ENCODE measurements at regions not wholly inside any gene's neighbourhood (a gene's known extent, or its start where the extent isn't known, plus 50 kb on each side); places are given as distances from the start of the nearest gene placed in this dataset.

DNA sequence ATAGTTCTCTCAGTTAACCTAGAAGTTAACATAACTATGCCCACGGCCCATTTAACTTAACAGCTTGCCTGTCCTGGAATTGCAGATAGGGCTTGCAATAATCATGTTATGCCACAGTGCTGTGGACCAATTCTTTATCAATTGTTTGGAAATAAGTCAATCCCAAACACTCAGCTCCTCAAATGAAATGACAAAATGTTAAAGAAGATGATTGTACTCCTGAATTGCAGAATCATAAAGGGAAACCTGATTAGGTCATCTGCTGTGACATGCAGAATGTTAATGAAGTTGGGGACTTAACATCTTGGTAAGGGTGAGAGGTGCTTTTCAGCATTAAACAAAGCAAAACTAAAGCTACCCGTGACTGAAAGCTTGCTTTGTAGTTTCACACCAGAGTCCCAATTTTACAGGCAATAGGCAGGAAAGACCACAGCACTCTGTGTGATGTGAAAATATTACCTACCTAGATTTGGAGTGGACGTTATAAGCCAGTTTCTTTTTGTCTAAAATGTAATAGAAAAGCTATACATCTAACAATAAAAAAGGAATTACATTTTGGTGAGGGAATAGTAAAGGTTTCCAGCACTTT, 364.0 kb downstream of the GPD2 start:
- DNase-seq (ENCODE audit: low read depth in 2 of 2): no peak
- TF ChIP-seq, protein P1, sequence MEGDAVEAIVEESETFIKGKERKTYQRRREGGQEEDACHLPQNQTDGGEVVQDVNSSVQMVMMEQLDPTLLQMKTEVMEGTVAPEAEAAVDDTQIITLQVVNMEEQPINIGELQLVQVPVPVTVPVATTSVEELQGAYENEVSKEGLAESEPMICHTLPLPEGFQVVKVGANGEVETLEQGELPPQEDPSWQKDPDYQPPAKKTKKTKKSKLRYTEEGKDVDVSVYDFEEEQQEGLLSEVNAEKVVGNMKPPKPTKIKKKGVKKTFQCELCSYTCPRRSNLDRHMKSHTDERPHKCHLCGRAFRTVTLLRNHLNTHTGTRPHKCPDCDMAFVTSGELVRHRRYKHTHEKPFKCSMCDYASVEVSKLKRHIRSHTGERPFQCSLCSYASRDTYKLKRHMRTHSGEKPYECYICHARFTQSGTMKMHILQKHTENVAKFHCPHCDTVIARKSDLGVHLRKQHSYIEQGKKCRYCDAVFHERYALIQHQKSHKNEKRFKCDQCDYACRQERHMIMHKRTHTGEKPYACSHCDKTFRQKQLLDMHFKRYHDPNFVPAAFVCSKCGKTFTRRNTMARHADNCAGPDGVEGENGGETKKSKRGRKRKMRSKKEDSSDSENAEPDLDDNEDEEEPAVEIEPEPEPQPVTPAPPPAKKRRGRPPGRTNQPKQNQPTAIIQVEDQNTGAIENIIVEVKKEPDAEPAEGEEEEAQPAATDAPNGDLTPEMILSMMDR (IDR thresholded peaks at IDR 0.05; ENCODE audit: low read depth, low read length): no peak
- H3K4me3 ChIP-seq (replicated peaks in 1 of 2; ENCODE audit: low read depth in 2 of 2, low read length in 2 of 2): no peak overlapping the region

DNA sequence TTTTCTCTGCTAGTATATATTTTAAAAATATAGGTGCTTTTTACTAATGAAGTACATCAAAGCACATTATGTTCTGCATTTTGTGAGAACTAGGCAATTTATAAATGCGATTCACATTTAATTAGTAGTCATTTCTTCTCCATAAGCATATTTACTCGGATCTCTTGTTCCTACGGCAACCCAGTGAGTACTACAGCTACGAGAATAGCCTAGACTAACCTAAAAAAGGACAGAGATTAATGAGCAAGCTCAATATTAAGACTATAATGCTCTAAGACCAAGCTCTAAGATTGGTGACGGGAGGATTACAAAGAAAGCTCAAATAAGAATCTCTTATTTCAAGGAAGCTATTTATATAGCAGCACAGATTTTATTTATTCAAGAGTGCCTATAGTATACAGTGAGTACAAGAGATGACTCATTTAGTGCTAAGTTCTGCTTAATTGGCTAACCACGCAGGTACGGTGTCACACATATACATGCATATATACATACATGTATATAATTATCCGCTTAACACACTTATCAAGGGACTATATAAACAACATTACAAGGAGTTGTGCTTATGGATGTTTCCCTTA, 364.7 kb downstream of the GPD2 start:
- DNase-seq (ENCODE audit: low read depth in 2 of 2): no peak
- TF ChIP-seq, protein P1 (IDR thresholded peaks at IDR 0.05; ENCODE audit: low read depth, low read length): no peak
- H3K4me3 ChIP-seq (replicated peaks in 1 of 2; ENCODE audit: low read depth in 2 of 2, low read length in 2 of 2): no peak overlapping the region

DNA sequence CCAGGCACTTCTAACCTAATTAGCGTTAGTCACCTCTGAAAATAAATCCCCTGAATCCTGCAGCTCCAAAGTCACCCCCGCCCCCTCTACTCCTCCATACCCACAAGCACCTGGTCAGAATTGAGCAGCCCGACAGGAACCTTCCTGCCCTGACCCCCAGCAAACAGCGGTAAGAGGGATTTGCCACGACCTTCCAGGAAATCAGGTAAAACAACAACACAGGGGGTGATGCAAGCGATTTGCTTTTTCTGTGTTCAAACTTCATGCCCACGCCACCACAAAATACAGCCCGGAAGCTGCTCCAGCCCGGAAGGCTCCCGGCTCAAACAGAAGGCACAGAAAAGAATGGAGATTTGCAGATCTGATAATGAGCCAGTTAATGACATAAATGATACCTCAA, 367.1 kb downstream of the GPD2 start:
- DNase-seq (ENCODE audit: low read depth in 2 of 2): no peak
- TF ChIP-seq, protein P1 (IDR thresholded peaks at IDR 0.05; ENCODE audit: low read depth, low read length): no peak
- H3K4me3 ChIP-seq (replicated peaks in 1 of 2; ENCODE audit: low read depth in 2 of 2, low read length in 2 of 2): no peak overlapping the region

DNA sequence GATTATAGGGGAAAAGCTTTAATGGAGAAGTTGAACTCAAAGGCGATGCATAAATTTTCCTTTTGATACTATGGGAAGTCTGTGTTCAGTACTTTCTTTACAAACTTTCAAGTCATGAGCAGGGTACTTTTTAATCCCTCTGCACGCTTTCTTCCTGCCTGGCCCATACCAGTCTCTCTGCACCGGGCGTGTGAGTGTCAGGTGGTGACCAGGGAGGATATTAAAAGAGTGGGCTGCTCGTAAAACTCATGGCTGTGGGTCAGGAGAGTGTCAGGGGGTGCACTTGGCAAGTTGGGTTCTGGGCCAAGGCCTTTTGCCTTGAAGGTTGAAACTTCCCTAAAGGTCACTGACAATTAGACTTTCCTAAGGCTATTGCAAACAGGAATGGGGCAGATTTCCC, 367.8 kb downstream of the GPD2 start:
- TF ChIP-seq, protein P1 (IDR thresholded peaks at IDR 0.05; ENCODE audit: low read depth, low read length): no peak
- no peak for DNase-seq (ENCODE audit: low read depth in 2 of 2)
- H3K4me3 ChIP-seq (replicated peaks in 1 of 2; ENCODE audit: low read depth in 2 of 2, low read length in 2 of 2): no peak overlapping the region

DNA sequence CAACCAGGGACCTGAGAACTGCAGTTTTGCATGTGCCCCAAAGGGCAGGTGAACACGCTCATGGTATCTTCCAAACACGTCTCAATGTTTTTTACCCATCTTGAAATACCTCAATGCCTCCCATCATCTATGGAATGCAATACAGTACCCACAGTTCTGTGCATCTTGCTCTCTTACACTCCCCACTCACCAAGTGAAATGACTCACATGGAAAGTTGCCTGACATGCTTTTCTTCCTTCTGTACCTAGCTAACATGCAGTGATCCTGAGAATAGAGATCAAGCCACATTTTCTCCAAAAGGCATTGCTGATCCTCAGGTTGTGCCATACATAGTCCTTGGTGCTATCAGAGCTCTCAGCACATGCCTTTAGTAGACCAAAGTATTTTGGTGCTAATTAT, 373.9 kb downstream of the GPD2 start:
- no peak for DNase-seq (ENCODE audit: low read depth in 2 of 2)
- TF ChIP-seq, protein P1 (IDR thresholded peaks at IDR 0.05; ENCODE audit: low read depth, low read length): no peak
- no peak overlapping the region for H3K4me3 ChIP-seq (replicated peaks in 1 of 2; ENCODE audit: low read depth in 2 of 2, low read length in 2 of 2)

DNA sequence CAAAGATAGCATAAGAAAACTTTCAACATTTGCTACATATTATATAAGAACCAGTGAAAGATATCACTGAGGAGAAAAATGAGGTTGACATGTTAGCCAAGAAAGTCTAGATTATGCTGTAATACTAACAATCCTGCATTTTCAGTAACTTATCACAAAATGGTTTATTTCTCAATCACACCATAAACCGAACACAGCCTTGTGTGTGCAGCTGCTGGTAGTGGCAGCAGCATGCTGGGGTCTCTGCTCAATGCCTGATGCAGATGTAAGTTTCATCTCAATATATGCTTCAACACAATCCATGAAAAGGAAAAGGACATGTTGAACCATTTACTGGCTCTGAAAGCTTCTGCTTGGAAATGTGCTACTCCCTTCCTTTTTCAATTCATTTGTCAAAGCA, 376.3 kb downstream of the GPD2 start:
- no peak for DNase-seq (ENCODE audit: low read depth in 2 of 2)
- TF ChIP-seq, protein P1 (IDR thresholded peaks at IDR 0.05; ENCODE audit: low read depth, low read length): no peak

DNA sequence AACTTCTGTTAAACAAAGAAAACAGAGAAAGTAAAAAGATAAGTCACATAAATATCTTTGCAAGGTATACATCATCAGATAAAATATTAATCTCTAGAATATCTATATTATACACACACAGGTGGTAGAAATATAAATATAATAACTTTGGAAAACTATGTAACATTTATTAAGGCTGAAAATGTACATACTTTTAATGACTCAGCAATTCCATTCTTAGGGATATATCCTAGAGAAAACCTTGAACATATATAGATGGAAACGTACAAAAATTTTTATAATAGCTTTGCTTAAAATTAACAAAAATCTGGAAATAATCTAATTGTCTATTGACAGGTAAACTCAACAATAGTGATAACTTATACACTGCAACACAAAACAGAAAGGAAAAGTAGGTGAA, 381.3 kb downstream of the GPD2 start:
- no peak overlapping the region for H3K4me3 ChIP-seq (replicated peaks in 1 of 2; ENCODE audit: low read depth in 2 of 2, low read length in 2 of 2)
- TF ChIP-seq, protein P1 (IDR thresholded peaks at IDR 0.05; ENCODE audit: low read depth, low read length): no peak
- no peak for DNase-seq (ENCODE audit: low read depth in 2 of 2)

More for the DNA sequence above, 376.3 kb downstream of the GPD2 start:
- no peak overlapping the region for H3K4me3 ChIP-seq (replicated peaks in 1 of 2; ENCODE audit: low read depth in 2 of 2, low read length in 2 of 2)
